ENCODE measurements at regions not wholly inside any gene's neighbourhood (a gene's known extent, or its start where the extent isn't known, plus 50 kb on each side); places are given as distances from the start of the nearest gene placed in this dataset.

DNA sequence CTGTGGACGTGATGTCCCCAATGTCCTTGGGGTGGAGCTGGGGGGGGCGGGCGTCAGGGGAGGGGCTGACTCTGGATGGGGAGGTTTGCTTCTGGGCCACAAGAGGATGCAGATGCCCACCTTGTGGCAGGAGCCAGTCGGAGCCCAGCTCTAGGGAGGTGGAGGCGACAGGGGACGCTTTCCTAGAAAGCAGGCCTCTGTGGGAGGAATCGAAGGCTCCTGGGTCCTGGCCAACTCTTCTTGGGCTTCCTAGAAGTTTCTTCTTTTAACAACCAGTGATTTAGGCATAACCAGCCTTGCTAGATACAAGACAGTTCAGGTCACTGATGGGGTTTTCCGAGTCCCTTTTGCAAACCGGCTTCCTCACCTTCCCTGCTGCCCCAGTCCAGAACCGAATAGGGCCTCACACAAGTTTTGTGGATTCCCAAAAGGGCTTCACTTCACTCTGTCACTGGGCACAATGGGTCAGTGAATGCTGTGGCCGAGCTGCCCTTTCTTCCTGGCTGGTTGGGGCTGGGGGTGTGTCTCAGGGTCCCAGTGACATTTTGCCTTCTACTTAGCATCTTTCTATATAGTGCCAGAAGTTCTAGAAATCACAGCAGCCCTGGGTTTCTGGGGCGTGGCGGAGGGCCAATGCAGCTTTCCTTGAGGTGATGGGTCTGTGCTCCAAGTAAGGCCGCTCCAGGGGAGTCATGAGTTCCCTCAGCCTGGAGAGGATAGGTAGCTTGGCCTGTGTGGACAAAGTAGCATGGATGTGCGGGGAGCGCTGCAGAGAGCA is 78.4 kb upstream of the FOXP4 start:
- Mint-ChIP-seq H3K27me3 (ENCODE audit: low read depth) (peaks cover 10% of the 10 kb centered on the region), H3K27ac (ENCODE audit: unreplicated experiment) (no peak overlapping the region), H3K4me3 (ENCODE audit: unreplicated experiment) (no peak overlapping the region), H3K9me3 (ENCODE audit: low read depth) (no peaks in the 10 kb centered on the region), H3K36me3 (ENCODE audit: low read depth) (no peaks in the 10 kb centered on the region), H3K4me1 (ENCODE audit: low read depth) (peaks cover 12% of the 10 kb centered on the region)
- TF ChIP-seq CTCF (IDR thresholded peaks at IDR 0.05) = no peak
- no peak for DNase-seq (ENCODE audit: low spot score)

DNA sequence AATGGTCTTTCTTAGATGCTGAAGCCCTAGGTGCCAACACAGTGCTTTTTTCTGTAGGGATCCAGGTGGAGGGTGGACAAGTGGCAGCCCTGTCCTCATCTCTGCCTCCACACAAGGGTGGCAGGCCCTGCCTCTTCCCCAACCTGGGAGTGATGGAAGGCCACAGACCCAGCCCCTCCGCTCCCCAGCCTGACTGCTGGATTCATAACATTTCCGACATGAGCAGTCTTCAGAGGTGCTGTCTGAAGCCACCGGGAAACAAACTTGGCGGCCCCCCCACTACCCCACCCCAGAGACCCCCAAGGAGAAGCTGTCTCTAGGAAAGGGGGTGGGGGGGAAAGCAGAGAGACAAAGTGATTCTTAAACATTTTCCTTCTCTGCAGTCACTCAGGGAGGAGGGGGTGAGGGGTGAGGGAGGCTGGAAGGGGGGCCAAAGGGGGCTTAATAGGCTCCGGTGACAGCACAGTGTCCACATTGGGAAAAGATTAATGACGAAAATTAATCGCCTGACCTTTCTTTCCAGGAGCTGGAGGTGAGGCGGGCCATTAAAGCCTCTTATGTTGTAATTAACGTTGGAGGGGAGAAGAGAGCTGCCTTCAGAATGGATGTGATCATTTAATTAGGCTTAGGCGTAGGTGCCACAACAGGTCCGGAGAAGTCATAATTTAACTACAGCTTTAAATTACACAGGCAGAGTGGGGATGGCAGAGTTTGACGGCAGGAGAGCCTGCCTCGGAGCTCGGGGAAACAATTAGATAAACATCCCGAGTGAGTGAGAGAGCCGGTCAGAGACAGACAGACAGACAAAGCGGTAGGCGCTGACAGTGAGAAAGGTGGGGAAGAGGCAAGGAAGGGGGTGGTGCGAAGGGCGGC is 76.8 kb upstream of the FOXP4 start:
- Mint-ChIP-seq H3K27ac (ENCODE audit: unreplicated experiment) (no peak overlapping the region), H3K9me3 (ENCODE audit: low read depth) (no peaks in the 10 kb centered on the region), H3K36me3 (ENCODE audit: low read depth) (no peaks in the 10 kb centered on the region), H3K4me3 (ENCODE audit: unreplicated experiment) (peak overlapping the region; percentile 6), H3K4me1 (ENCODE audit: low read depth) (peaks cover 10% of the 10 kb centered on the region), H3K27me3 (ENCODE audit: low read depth) (peaks cover 10% of the 10 kb centered on the region)
- DNase-seq (ENCODE audit: low spot score) = no peak
- no peak for TF ChIP-seq CTCF (IDR thresholded peaks at IDR 0.05)

DNA sequence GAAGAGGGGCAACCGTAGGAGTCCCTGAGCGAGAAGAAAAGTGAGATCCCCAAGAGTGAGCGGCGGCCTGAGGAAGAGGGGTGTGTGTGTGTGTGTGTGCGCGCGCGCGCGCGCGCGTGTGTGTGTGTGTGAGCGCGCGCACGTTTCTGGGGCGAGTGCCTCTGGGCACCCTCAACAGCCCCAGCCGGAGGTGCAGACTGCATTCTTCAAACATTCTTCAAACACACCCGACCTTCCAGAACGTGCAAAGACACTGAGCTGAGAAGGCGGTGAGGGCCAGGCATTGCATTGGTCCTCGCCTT is 76.2 kb upstream of the FOXP4 start:
- Mint-ChIP-seq H3K27me3 (ENCODE audit: low read depth) (peaks cover 12% of the 10 kb centered on the region), H3K27ac (ENCODE audit: unreplicated experiment) (no peak overlapping the region), H3K4me1 (ENCODE audit: low read depth) (peaks cover 8% of the 10 kb centered on the region), H3K36me3 (ENCODE audit: low read depth) (no peaks in the 10 kb centered on the region), H3K4me3 (ENCODE audit: unreplicated experiment) (peak overlapping the region; percentile 6), H3K9me3 (ENCODE audit: low read depth) (no peaks in the 10 kb centered on the region)
- no peak for DNase-seq (ENCODE audit: low spot score)
- TF ChIP-seq CTCF (IDR thresholded peaks at IDR 0.05) = no peak

DNA sequence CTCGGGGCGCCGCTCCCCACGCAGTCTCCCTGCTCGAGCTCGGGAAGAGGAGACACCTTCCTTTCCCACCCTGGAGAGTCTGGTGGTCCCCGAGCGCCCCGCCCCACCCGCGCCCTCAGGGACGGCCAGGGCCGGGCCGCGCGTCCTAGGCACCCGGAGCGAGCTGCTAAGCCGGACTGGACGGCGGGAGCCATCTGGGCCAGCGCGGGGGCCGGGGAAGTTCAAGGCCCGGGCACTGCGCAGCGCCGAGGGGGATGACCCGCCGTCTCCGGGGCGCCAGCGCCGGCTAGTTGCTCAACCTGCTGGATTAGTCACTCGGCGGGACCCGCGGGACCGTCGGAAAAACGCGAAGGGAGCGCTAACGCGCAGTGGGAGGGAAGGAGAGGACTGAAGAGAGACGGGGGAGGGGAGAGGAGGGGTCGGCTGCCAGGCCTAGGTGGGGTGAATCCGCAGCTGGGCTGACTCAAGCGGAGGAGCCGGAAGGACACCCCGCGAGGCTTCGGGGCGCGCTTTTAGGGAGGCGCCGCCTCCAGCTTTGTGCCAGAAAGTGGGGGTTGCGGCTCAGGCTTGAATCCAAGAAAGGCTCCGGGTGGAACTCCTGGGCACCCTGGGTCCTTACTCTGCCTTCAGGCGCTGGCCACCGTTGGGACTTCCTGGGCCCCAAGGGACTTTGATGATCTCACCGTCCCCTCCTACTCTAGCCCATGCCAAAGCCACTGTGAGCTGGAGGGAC is 75.7 kb upstream of the FOXP4 start:
- Mint-ChIP-seq H3K4me1 (ENCODE audit: low read depth) (peaks cover 8% of the 10 kb centered on the region), H3K27ac (ENCODE audit: unreplicated experiment) (no peak overlapping the region), H3K4me3 (ENCODE audit: unreplicated experiment) (no peak overlapping the region), H3K27me3 (ENCODE audit: low read depth) (peaks cover 12% of the 10 kb centered on the region), H3K9me3 (ENCODE audit: low read depth) (no peaks in the 10 kb centered on the region), H3K36me3 (ENCODE audit: low read depth) (no peaks in the 10 kb centered on the region)
- TF ChIP-seq CTCF (IDR thresholded peaks at IDR 0.05) = no peak
- no peak for DNase-seq (ENCODE audit: low spot score)

All from chondrocyte (in vitro differentiated cells).